Esophagus muscularis mucosa (tissue), 3 donors: ENCODE measurements at regions not wholly inside any gene's neighbourhood (a gene's known extent, or its start where the extent isn't known, plus 50 kb on each side); places are given as distances from the start of the nearest gene placed in this dataset.

ENCODE experiments used
- POLR2A ChIP-seq: fragments of 450-650 bp; IDR thresholded peaks from one replicate; pipeline ENCODE4 v1.6.1; 2017; ENCODE audit warnings: antibody characterized with exemption, moderate library complexity, mild to moderate bottlenecking, low read depth
- POLR2AphosphoS5 ChIP-seq, 2 donors: sonication (generic); formaldehyde crosslinking; IDR thresholded peaks; one replicate each; pipeline ENCODE4 v1.6.1; 2017; ENCODE audit warnings: antibody characterized with exemption in 2 of 2
- TF ChIP-seq, protein P1 (sequence below), 3 experiments: fragments of 200-600 bp in 2 of 3; fragments of 450-650 bp in 1 of 3; sonication (generic) in 2 of 3; IDR thresholded peaks; one replicate each; pipeline ENCODE4 v1.5.1; 2017 to 2019; ENCODE audit warnings: antibody characterized with exemption in 3 of 3, mild to moderate bottlenecking in 2 of 3, moderate library complexity in 1 of 3

DNA sequence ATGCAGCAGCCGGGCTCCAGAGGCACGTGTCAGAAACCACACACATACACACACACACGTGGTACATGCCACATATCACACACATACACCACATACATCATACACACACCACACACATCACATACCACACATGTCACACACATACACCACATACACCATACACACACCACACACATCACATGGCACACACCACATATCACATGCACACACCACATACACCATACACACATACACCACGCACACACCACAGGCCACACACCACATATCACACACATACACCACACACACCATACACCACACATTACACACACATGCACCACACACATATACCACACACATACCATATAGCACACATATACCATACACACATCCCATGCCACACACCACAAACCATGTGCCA, 97.5 kb upstream of the PRR5 start:
- TF ChIP-seq, protein P1, sequence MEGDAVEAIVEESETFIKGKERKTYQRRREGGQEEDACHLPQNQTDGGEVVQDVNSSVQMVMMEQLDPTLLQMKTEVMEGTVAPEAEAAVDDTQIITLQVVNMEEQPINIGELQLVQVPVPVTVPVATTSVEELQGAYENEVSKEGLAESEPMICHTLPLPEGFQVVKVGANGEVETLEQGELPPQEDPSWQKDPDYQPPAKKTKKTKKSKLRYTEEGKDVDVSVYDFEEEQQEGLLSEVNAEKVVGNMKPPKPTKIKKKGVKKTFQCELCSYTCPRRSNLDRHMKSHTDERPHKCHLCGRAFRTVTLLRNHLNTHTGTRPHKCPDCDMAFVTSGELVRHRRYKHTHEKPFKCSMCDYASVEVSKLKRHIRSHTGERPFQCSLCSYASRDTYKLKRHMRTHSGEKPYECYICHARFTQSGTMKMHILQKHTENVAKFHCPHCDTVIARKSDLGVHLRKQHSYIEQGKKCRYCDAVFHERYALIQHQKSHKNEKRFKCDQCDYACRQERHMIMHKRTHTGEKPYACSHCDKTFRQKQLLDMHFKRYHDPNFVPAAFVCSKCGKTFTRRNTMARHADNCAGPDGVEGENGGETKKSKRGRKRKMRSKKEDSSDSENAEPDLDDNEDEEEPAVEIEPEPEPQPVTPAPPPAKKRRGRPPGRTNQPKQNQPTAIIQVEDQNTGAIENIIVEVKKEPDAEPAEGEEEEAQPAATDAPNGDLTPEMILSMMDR (IDR thresholded peaks at IDR 0.05), result no peak
- TF ChIP-seq POLR2A, result no peak
- TF ChIP-seq POLR2AphosphoS5 (IDR thresholded peaks at IDR 0.05), result no peak
